Body of pancreas (tissue), 4 donors: ENCODE measurements at regions not wholly inside any gene's neighbourhood (a gene's known extent, or its start where the extent isn't known, plus 50 kb on each side); places are given as distances from the start of the nearest gene placed in this dataset.

Source experiments
- CTCF ChIP-seq, 7 experiments: fragments of 450-650 bp in 4 of 7; fragments of 200-600 bp in 3 of 7; sonication (generic) in 3 of 7; IDR thresholded peaks; one replicate each; pipeline ENCODE4 v1.5.1; 2016 to 2019; ENCODE audit warnings: antibody characterized with exemption in 7 of 7
- POLR2A ChIP-seq, 3 donors: fragments of 450-650 bp; IDR thresholded peaks; one replicate each; pipeline ENCODE4 v1.6.1; 2016; ENCODE audit warnings: antibody characterized with exemption in 3 of 3, mild to moderate bottlenecking in 2 of 3

- TF ChIP-seq CTCF (IDR thresholded peaks at IDR 0.05) = no peak
- no peak for TF ChIP-seq POLR2A (IDR thresholded peaks at IDR 0.05)
Measured at GRCh38 chr9:124191691-124192395, 65.9 kb upstream of the NEK6 start.
